ENCODE measurements at regions not wholly inside any gene's neighbourhood (a gene's known extent, or its start where the extent isn't known, plus 50 kb on each side); places are given as distances from the start of the nearest gene placed in this dataset.

DNA sequence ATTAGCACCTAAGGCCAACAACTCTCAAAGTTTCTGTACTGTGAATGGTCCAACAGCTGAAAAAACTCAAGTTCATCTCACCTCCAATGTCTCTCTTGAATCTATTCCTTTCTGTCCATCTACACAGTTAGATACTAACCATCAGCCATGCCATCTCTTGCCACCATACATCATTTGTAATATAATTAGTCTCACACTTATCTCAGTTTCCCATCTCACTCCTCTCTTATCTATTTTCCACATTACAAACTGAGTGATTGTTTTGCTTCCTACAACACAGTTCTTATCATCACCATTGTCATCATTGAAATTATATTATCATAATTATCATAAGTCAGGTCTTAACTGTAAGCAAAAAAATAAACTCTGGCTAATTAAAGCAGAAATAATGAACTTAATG, 393.9 kb downstream of the PRELID2 start:
- TF ChIP-seq, protein P1, sequence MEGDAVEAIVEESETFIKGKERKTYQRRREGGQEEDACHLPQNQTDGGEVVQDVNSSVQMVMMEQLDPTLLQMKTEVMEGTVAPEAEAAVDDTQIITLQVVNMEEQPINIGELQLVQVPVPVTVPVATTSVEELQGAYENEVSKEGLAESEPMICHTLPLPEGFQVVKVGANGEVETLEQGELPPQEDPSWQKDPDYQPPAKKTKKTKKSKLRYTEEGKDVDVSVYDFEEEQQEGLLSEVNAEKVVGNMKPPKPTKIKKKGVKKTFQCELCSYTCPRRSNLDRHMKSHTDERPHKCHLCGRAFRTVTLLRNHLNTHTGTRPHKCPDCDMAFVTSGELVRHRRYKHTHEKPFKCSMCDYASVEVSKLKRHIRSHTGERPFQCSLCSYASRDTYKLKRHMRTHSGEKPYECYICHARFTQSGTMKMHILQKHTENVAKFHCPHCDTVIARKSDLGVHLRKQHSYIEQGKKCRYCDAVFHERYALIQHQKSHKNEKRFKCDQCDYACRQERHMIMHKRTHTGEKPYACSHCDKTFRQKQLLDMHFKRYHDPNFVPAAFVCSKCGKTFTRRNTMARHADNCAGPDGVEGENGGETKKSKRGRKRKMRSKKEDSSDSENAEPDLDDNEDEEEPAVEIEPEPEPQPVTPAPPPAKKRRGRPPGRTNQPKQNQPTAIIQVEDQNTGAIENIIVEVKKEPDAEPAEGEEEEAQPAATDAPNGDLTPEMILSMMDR (IDR thresholded peaks at IDR 0.05) = no peak
- no peak for TF ChIP-seq POLR2A (IDR thresholded peaks at IDR 0.05)
